ENCODE measurements at regions not wholly inside any gene's neighbourhood (a gene's known extent, or its start where the extent isn't known, plus 50 kb on each side); places are given as distances from the start of the nearest gene placed in this dataset.

- no peaks in the 10 kb centered on the region for H3K79me2 ChIP-seq (ENCODE audit: insufficient read depth, low read length)
- DNase-seq (ENCODE audit: insufficient read length, low spot score, missing footprints): peak; percentile 50
- H3K4me2 ChIP-seq (ENCODE audit: insufficient read depth, low read length): no peak overlapping the region
- no peaks in the 10 kb centered on the region for H3K36me3 ChIP-seq (ENCODE audit: insufficient read depth, low read length)
- H3K4me1 ChIP-seq (ENCODE audit: insufficient read depth, low read length): peaks cover 11% of the 10 kb centered on the region
- no peaks in the 10 kb centered on the region for H3K9me3 ChIP-seq (ENCODE audit: low read depth, low read length)
- TF ChIP-seq CTCF (IDR thresholded peaks at IDR 0.05; ENCODE audit: extremely low read depth, low read depth, low read length): no peak
- no peak overlapping the region for H2AFZ ChIP-seq (ENCODE audit: low read length)
- no peak overlapping the region for H3K27ac ChIP-seq (ENCODE audit: low read depth, low read length)
- no peaks in the 10 kb centered on the region for H3K27me3 ChIP-seq (ENCODE audit: insufficient read depth, low read length)
- no peak overlapping the region for H3K4me3 ChIP-seq (ENCODE audit: insufficient read depth, low read length)
- no peaks in the 10 kb centered on the region for H4K20me1 ChIP-seq (ENCODE audit: insufficient read depth, low read length)
These were observed 161.9 kb downstream of the MACROH2A1 start for GRCh38 chr5:135236908-135237747.

- no peaks in the 10 kb centered on the region for H4K20me1 ChIP-seq (ENCODE audit: insufficient read depth, low read length)
- H3K4me2 ChIP-seq (ENCODE audit: insufficient read depth, low read length): no peak overlapping the region
- TF ChIP-seq CTCF (IDR thresholded peaks at IDR 0.05; ENCODE audit: extremely low read depth, low read depth, low read length): no peak
- no peak overlapping the region for H3K27ac ChIP-seq (ENCODE audit: low read depth, low read length)
- H3K27me3 ChIP-seq (ENCODE audit: insufficient read depth, low read length): no peaks in the 10 kb centered on the region
- no peaks in the 10 kb centered on the region for H3K9me3 ChIP-seq (ENCODE audit: low read depth, low read length)
- H3K4me1 ChIP-seq (ENCODE audit: insufficient read depth, low read length): peaks cover 4% of the 10 kb centered on the region
- no peak overlapping the region for H3K4me3 ChIP-seq (ENCODE audit: insufficient read depth, low read length)
- no peak overlapping the region for H2AFZ ChIP-seq (ENCODE audit: low read length)
- no peak for DNase-seq (ENCODE audit: insufficient read length, low spot score, missing footprints)
- no peaks in the 10 kb centered on the region for H3K79me2 ChIP-seq (ENCODE audit: insufficient read depth, low read length)
- no peaks in the 10 kb centered on the region for H3K36me3 ChIP-seq (ENCODE audit: insufficient read depth, low read length)
These were observed 162.7 kb downstream of the MACROH2A1 start for GRCh38 chr5:135236228-135236907.

GRCh38 chr5:135235551-135236227, 163.3 kb downstream of the MACROH2A1 start:
- H3K9me3 ChIP-seq (ENCODE audit: low read depth, low read length): no peaks in the 10 kb centered on the region
- no peaks in the 10 kb centered on the region for H3K36me3 ChIP-seq (ENCODE audit: insufficient read depth, low read length)
- peak; percentile 22 for DNase-seq (ENCODE audit: insufficient read length, low spot score, missing footprints)
- H3K27me3 ChIP-seq (ENCODE audit: insufficient read depth, low read length): no peaks in the 10 kb centered on the region
- TF ChIP-seq CTCF (IDR thresholded peaks at IDR 0.05; ENCODE audit: extremely low read depth, low read depth, low read length): no peak
- H3K27ac ChIP-seq (ENCODE audit: low read depth, low read length): no peak overlapping the region
- H4K20me1 ChIP-seq (ENCODE audit: insufficient read depth, low read length): no peaks in the 10 kb centered on the region
- H3K4me1 ChIP-seq (ENCODE audit: insufficient read depth, low read length): peaks cover 5% of the 10 kb centered on the region
- no peak overlapping the region for H3K4me3 ChIP-seq (ENCODE audit: insufficient read depth, low read length)
- no peaks in the 10 kb centered on the region for H3K79me2 ChIP-seq (ENCODE audit: insufficient read depth, low read length)
- no peak overlapping the region for H3K4me2 ChIP-seq (ENCODE audit: insufficient read depth, low read length)
- no peak overlapping the region for H2AFZ ChIP-seq (ENCODE audit: low read length)
